HG02759 (cell line): ENCODE measurements at regions not wholly inside any gene's neighbourhood (a gene's known extent, or its start where the extent isn't known, plus 50 kb on each side); places are given as distances from the start of the nearest gene placed in this dataset.
A peak's percentile ranks its signal among the peaks of the same experiment; 100 is the strongest.

Source experiments
- ATAC-seq: cut with Tn5 transposase; IDR thresholded peaks from one replicate; pipeline ENCODE4 v1.9.1; 2021; ENCODE audit warnings: mild to moderate bottlenecking, moderate library complexity; ENCODE audit not compliant: unreplicated experiment

- no peak for ATAC-seq
Measured at GRCh38 chr9:117488659-117489058, 73.8 kb upstream of the ASTN2 start.

DNA sequence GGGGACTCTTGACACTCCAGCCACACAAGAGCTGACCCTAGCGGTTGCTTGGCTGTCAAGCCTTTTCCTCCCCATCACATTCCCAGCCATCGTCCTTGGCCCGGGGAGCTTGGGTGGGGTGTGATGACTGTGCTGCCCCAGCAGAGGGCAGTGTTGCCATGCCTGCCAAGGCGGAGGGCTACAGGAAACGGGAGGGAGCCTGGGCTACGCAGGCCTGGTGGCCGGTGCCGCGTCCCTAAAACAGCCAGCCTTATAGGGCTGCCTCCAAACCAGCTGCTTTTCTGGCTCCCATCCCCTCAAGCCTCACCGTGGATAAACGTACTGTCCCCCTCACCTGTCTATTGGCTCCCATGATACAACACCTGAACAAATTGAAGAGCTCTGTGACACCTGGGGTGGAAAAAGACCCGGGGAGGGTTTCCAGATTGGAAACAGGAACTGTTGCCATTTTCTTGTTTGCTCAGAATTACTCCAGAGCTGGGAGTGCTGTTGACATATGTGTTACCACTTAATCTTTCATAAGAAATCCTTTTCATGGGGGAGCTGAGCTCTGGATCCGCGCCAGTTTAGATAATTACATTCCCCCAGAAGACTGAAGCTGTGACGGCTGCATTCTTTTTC is 72.8 kb upstream of the ASTN2 start:
- ATAC-seq = peak; percentile 99

- no peak for ATAC-seq
Measured at GRCh38 chr9:117486426-117486825, 71.6 kb upstream of the ASTN2 start.

DNA sequence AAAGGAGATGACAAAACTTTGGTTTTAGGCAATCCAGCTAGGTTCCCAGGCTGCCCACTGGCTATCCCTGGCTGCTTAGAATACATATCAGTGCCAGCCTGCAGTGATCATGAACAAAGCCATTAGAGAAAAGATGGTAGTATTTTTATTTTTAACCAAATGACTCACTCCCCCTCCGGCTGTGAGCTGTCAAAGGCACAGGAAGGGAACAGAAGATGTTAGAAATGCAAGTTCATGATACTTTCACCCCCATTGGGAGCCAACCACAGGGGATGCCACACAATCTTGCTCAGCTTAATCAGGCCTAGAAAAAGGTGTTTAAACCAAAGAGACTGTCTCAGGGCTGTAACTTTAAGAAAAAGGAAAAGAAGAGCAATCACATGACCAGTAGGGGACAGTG is 70.3 kb upstream of the ASTN2 start:
- no peak for ATAC-seq

DNA sequence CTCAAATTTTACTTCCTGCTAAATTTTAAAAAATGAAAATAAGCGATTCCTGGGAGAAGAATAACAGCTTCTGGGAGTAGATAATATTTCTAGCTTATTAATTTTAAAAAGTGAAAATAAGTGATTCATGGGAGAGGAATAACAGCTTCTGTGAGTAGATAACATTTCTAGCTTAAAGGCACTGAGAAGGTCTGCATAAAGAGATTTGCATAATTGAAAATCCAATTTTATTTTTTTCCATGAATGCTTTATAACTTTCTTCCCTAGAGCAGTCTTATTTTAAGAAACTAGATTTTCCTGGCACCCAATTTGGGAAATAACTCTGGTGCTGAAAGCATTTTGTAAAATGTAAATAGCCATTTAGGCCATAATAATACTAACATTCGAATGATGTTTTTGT is 65.9 kb upstream of the ASTN2 start:
- ATAC-seq = no peak

- ATAC-seq = no peak
Measured at GRCh38 chr9:117480253-117480652, 65.4 kb upstream of the ASTN2 start.

DNA sequence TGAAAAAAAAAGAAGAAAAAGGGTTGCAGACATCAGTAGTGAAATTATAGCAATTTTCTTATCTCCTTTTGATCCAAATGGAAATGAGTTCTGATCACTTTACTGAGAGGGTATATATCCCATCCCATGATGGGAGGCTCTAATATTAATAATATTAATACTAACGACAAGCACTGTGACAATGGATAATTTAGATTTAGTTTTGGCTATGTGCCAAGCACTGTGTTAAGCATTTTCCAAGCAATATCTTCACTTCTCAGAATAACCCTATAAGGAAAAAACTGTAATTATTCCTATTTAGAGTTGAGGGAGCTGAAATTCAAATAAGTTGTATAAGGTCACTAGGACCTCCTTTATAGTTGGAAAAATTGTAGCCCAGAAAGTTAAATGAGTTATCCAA is 58.4 kb upstream of the ASTN2 start:
- no peak for ATAC-seq

DNA sequence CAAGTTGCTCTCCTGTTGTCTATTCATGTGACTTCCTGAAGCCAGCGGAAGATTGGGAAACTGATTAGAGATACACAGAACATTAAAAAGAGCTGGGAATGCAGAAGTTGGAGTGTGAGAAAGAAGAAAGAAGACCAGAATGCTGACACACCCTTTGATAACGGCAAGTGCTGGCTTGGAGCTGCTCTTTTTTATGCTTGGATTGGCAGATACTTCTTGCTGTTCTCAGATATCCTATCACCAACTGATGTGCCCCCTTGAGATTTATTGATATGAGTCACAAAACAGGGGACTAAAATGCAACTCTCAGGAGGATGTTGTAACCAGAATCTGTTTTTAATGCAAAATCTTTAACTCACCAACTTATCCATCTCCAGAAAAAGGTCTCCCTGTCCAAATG is 56.0 kb upstream of the ASTN2 start:
- no peak for ATAC-seq

DNA sequence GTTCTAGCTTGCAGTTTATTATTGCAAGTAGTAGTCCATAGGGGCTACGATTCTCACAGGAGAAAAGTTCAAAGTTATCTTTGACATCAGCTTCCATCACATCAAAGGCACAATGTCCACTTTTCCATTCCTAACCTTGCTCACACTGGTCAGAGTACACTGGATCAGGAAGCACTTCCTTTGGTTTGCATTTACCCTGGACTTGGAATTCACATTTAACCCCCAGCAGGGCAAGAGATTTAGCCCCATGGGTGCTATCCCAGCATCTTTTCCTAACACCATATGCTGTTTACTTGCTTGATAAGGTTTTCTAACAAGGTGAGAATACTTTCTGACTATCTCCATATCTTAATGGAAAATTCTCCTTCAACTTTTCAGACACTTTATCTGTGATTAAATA is 55.6 kb upstream of the ASTN2 start:
- ATAC-seq = no peak

DNA sequence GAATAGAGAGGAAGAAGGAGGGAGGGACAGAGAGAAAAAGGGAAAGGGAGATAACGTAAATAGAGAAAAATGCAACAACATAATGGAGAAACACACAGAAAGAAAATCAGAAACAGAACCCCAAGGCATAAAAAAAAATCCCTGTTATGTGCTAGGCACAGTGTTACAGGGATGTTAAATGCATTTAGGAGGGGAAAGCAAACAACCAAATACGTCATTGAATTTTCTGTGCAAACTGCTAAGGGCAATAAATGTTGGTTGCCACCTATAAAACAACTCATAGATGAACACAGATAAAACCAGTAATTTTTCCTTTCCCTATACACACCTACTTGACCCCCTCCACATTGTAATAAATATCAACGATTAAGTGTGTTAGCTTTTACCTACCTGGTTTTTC is 51.3 kb upstream of the ASTN2 start:
- ATAC-seq = no peak

GRCh38 chr9:117465706-117466105 is 50.8 kb upstream of the ASTN2 start:
- no peak for ATAC-seq

DNA sequence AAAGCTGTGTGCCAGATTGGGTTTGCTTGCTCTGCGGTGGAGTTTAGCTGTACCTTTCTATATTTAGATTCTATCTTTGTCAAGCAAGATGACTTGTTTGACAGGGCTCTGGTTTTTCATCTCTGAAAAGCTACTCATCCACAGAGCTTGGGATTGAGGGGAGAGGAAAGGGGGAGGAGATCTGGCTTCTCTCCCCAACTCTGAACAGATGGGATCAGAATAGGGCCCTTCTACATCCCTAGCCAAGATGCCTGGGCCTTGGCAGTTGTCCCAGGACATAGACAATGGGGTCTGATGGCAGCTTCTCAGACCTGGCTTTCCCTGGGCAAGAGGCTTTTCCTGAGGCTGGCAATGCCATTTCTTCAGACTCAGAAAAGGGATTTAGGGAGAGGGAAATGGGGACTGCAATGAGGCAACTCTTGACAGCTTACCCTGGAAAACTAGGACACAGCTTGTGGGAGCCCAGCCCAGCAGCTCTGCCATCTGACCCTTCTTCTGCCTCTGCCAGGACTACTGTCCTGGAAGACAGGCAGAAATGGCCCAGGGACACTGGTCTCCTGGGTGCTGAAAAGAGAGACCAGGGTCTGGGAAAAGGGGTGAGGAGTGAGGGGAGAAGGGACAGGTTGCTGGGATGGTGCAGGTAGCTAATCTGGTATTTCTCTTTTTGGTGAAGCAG is 50.2 kb upstream of the ASTN2 start:
- no peak for ATAC-seq
